Neural progenitor cell (in vitro differentiated cells): ENCODE measurements at regions not wholly inside any gene's neighbourhood (a gene's known extent, or its start where the extent isn't known, plus 50 kb on each side); places are given as distances from the start of the nearest gene placed in this dataset.

Experiments
- EZH2 ChIP-seq: fragments of 200-600 bp; sonication (generic); IDR thresholded peaks from 2 replicates; pipeline ENCODE4 v1.6.1; 2017; ENCODE audit warnings: antibody characterized with exemption, mild to moderate bottlenecking, moderate library complexity
- EZH2phosphoT487 ChIP-seq: fragments of 200-600 bp; sonication (generic); IDR thresholded peaks from 2 replicates; pipeline ENCODE4 v1.6.1; 2017; ENCODE audit warnings: antibody characterized with exemption
- TF ChIP-seq, protein P1 (sequence below): fragments of 200-600 bp; sonication (generic); IDR thresholded peaks from 2 replicates; pipeline ENCODE4 v1.5.1; 2017; ENCODE audit warnings: antibody characterized with exemption, mild to moderate bottlenecking

DNA sequence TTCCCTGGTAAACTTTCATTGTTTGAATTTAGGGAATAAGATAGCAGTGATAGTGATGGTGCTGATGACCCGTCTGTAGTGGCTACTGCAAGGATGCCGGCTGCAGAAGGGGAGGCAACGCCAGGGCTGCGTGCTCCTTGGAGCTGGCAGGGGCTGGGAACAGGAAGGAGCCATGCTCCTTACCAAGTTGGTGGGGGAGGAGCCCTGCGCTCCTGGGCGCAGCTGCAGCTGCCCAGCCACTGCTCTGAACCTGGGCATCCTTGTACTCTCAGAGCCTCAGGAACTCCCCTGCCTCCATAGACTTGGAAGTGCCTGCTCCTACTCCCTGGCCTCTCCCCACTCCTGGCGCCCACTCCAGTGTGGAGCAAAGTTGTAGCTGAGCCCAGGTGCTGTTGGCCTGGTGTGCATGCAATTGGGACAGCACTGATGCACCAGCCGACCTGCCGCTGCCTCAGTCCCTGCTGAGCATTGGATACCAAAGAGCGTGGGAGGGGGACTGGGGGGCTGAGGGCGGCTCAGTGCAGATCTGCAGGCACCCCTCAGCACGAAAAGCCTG is 585.1 kb upstream of the FAM174A start:
- TF ChIP-seq EZH2 (no peak), EZH2phosphoT487 (no peak)
- TF ChIP-seq, protein P1, sequence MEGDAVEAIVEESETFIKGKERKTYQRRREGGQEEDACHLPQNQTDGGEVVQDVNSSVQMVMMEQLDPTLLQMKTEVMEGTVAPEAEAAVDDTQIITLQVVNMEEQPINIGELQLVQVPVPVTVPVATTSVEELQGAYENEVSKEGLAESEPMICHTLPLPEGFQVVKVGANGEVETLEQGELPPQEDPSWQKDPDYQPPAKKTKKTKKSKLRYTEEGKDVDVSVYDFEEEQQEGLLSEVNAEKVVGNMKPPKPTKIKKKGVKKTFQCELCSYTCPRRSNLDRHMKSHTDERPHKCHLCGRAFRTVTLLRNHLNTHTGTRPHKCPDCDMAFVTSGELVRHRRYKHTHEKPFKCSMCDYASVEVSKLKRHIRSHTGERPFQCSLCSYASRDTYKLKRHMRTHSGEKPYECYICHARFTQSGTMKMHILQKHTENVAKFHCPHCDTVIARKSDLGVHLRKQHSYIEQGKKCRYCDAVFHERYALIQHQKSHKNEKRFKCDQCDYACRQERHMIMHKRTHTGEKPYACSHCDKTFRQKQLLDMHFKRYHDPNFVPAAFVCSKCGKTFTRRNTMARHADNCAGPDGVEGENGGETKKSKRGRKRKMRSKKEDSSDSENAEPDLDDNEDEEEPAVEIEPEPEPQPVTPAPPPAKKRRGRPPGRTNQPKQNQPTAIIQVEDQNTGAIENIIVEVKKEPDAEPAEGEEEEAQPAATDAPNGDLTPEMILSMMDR, result no peak
